K562 (cell line): ENCODE measurements at regions not wholly inside any gene's neighbourhood (a gene's known extent, or its start where the extent isn't known, plus 50 kb on each side); places are given as distances from the start of the nearest gene placed in this dataset.

Source experiments
- ATAC-seq: fragments of 200-7000 bp; cut with Tn5 transposase; 3 replicates; pipeline ENCODE4 v1.9.1; 2020; ENCODE audit warnings: moderate library complexity
- BruUV-seq: library from RNA; stranded (reverse); fragments of 400-500 nt; replicated peaks from 2 replicates; lab custom pipeline; 2021; lab: Mats Ljungman, UMichigan
- CTCF ChIA-PET: fragments of 300-600 bp; formaldehyde crosslinking; extraction: SDS; loops from one replicate; lab custom pipeline; 2021; ENCODE audit warnings: low intra/inter-chr PET ratio; lab: Yijun Ruan, JAX
- POLR2A ChIA-PET: fragments of 300-600, 350-650 bp; sonication (Branson Sonifier 250); formaldehyde crosslinking; extraction: SDS; loops from one replicate; lab custom pipeline; 2021; ENCODE audit warnings: antibody characterized with exemption, inconsistent platforms; lab: Yijun Ruan, JAX
- DNase-seq, 4 experiments: peaks; one replicate each; pipeline versions ENCODE4 v3.0.0 to v3.0.0-alpha.2; 2011 to 2018; ENCODE audit warnings: low spot score in 3 of 4, mixed read lengths in 3 of 4; ENCODE audit errors: extremely low read depth in 1 of 4
- FAIRE-seq: peaks from 2 replicates; lab custom pipeline; 2011; peaks lifted over from hg19 to GRCh38; lab: Jason Lieb, UNC
- H2AFZ ChIP-seq: 2 replicates; pipeline ENCODE4 v1.6.0; 2011; ENCODE audit warnings: low read depth, low read length, control low read depth, inconsistent platforms
- H3K27ac ChIP-seq: fragments of 200-600 bp; 3 replicates; pipeline ENCODE4 v1.8.0; 2011; ENCODE audit warnings: low read depth, mild to moderate bottlenecking, control low read depth, inconsistent platforms, low read length, moderate library complexity, mixed read lengths; ENCODE audit errors: extremely low read depth
- H3K27me3 ChIP-seq, 2 experiments: fragments of 300-600 bp in 1 of 2; 2 replicates in 1 of 2; 3 replicates in 1 of 2; pipeline versions ENCODE4 v1.6.0 to v1.8.0; 2011; ENCODE audit warnings: inconsistent platforms in 2 of 2, low read length in 2 of 2, mild to moderate bottlenecking in 1 of 2, mixed read lengths in 1 of 2, moderate library complexity in 1 of 2; ENCODE audit not compliant: control insufficient read depth in 2 of 2, insufficient read depth in 2 of 2
- H3K36me3 ChIP-seq: fragments of 300-600 bp; 3 replicates; pipeline ENCODE4 v1.8.0; 2011; ENCODE audit warnings: mild to moderate bottlenecking, low read length, inconsistent platforms; ENCODE audit not compliant: control insufficient read depth, insufficient read depth
- H3K4me1 ChIP-seq, 2 experiments: fragments of 200-600 bp in 1 of 2; replicated peaks in 1 of 2; 2 replicates in 1 of 2; 3 replicates in 1 of 2; pipeline versions ENCODE4 v1.5.1 to v1.8.0; 2011; ENCODE audit warnings: inconsistent platforms in 2 of 2, low read length in 2 of 2, mild to moderate bottlenecking in 1 of 2, mixed read lengths in 1 of 2, moderate library complexity in 1 of 2; ENCODE audit not compliant: control insufficient read depth in 2 of 2, insufficient read depth in 2 of 2
- H3K4me2 ChIP-seq: 2 replicates; pipeline ENCODE4 v1.6.1; 2011; ENCODE audit warnings: low read length, control low read depth, inconsistent platforms, mixed read lengths; ENCODE audit not compliant: insufficient read depth
- H3K4me3 ChIP-seq: fragments of 200-600 bp; sonication (generic), shearing (Covaris generic); 2 replicates; pipeline ENCODE4 v1.5.1; 2016; ENCODE audit warnings: control low read depth, inconsistent platforms
- H3K79me2 ChIP-seq: fragments of 200-600 bp; 3 replicates; pipeline ENCODE4 v1.8.0; 2011; ENCODE audit warnings: low read length, inconsistent platforms; ENCODE audit not compliant: control insufficient read depth, insufficient read depth
- H3K9ac ChIP-seq, 2 experiments: 2 replicates each; pipeline versions ENCODE4 v1.6.0 to v1.6.1; 2011; ENCODE audit warnings: low read depth in 2 of 2, low read length in 2 of 2, control low read depth in 1 of 2, inconsistent platforms in 1 of 2, mild to moderate bottlenecking in 1 of 2, mixed read lengths in 1 of 2; ENCODE audit not compliant: insufficient read depth in 1 of 2
- H3K9me1 ChIP-seq: one replicate; pipeline ENCODE4 v1.6.0; 2011; ENCODE audit warnings: inconsistent platforms, mild to moderate bottlenecking, low read length, moderate library complexity; ENCODE audit not compliant: control insufficient read depth, insufficient read depth
- H3K9me3 ChIP-seq: replicated peaks from 2 replicates; pipeline ENCODE4 v1.5.1; 2011; ENCODE audit warnings: low read depth, low read length, inconsistent platforms; ENCODE audit not compliant: control insufficient read depth, insufficient read depth
- H4K20me1 ChIP-seq: replicated peaks from 2 replicates; pipeline ENCODE4 v1.6.1; 2011; ENCODE audit warnings: low read length, inconsistent platforms, mixed read lengths; ENCODE audit not compliant: control insufficient read depth, insufficient read depth
- ELF1 ChIP-seq: fragments of 200-800 bp; sonication (Bioruptor generic); IDR thresholded peaks from 2 replicates; pipeline ENCODE4 v1.6.1; 2016; ENCODE audit warnings: missing genetic modification characterization, missing compliant biosample characterization
- ZBTB11 ChIP-seq, 3 experiments: fragments of 200-800 bp in 1 of 3; fragments of 250-450 bp in 1 of 3; fragments of 450-650 bp in 1 of 3; sonication (Bioruptor Pico) in 1 of 3; sonication (Bioruptor generic) in 1 of 3; formaldehyde crosslinking in 1 of 3; IDR thresholded peaks; 2 replicates each; pipeline versions ENCODE4 v1.6.1 to v1.8.0; 2016 to 2022; ENCODE audit warnings: mild to moderate bottlenecking in 2 of 3, missing genetic modification characterization in 2 of 3, missing compliant biosample characterization in 1 of 3, moderate library complexity in 1 of 3
- WGBS: fragments of 100-300 bp; shearing (Covaris generic); methylation state at CpG from one replicate; pipeline ENCODE4 v1.1.6; 2016; ENCODE audit warnings: low coverage, mixed read lengths; ENCODE audit not compliant: insufficient coverage; ENCODE audit errors: missing lambda C conversion rate; 5-methylcytosine and 5-hydroxymethylcytosine counted together
- in situ Hi-C: fragments of 300-500 bp; cut with MboI; formaldehyde crosslinking; loops from 4 replicates; pipeline ENCODE4 v1.15.0; 2018; ENCODE audit warnings: inconsistent platforms, mixed read lengths
- intact Hi-C: fragments of 100-400 bp; cut with micrococcal nuclease; formaldehyde crosslinking; loops from 2 replicates; pipeline ENCODE4 v1.14.2; 2022

GRCh38 chr3:65303431-65303830, 615.6 kb upstream of the ADAMTS9 start:
- FAIRE-seq (no peak), DNase-seq (no peak)
- Histone ChIP-seq H3K9me3 (no peaks in the 10 kb centered on the region), H3K27me3 (peaks cover 0 to 5% of the 10 kb centered on the region in 2 experiments; a peak in 2 of 5 replicates), H3K4me2 (no peak overlapping the region), H3K9me1 (no peaks in the 10 kb centered on the region)
- POLR2A ChIA-PET = no interaction called here
- no peak for TF ChIP-seq ZBTB11 (CRISPR knock-in tag; IDR thresholded peaks at IDR 0.05)
- no peak for TF ChIP-seq ELF1 (tag)
- TF ChIP-seq, all 486 proteins: peak for 0
- no peak for ATAC-seq
- BruUV-seq = no TSS peak
- Histone ChIP-seq H3K4me3 (no peak overlapping the region), H3K36me3 (no peaks in the 10 kb centered on the region), H3K9ac (no peak overlapping the region), H4K20me1 (no peaks in the 10 kb centered on the region), H3K4me1 (no peaks in the 10 kb centered on the region), H3K27ac (no peak overlapping the region), H3K79me2 (no peaks in the 10 kb centered on the region), H2AFZ (no peak overlapping the region)
- in situ Hi-C loops = no loop called here
- 0% methylated on average over 4 of the region's 6 CpGs for WGBS
- intact Hi-C loops = no loop called here
- CTCF ChIA-PET = no interaction called here
